ENCODE measurements at regions not wholly inside any gene's neighbourhood (a gene's known extent, or its start where the extent isn't known, plus 50 kb on each side); places are given as distances from the start of the nearest gene placed in this dataset.
"Not testable (repeated sequence)": the region's sequence is repeated elsewhere in the genome, so short reads cannot be mapped to it uniquely, and the experiment has no call there.

DNA sequence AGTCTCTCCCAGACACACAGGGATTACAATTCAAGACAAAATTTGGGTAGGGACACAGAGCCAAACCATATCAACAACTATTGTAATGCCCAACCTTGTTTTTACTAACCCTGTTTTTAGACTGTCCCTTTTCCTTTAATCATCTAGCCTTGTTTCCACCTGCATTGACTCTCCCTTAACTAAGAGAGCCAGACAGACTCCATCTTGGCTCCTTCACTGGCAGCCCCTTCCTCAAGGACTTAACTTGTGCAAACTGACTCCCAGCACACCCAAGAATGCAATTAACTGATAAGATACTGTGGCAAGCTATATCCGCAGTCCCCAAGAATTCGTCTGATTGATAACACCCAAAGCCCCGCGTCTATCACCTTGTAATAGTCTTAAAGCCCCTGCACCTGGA lies 151.8 kb upstream of the DGKB start:
- TF ChIP-seq CTCF (conservative IDR thresholded peaks at IDR 0.05; ENCODE audit: low read depth, low read length); POLR2A (IDR thresholded peaks at IDR 0.05; ENCODE audit: low read depth, low read length); NFE2L2 (IDR thresholded peaks at IDR 0.05; ENCODE audit: low read depth, low read length); RFX5 (IDR thresholded peaks at IDR 0.05; ENCODE audit: low read depth, low read length); RAD21 (IDR thresholded peaks at IDR 0.05; ENCODE audit: low read length); SMC3 (IDR thresholded peaks at IDR 0.05; ENCODE audit: low read depth, low read length); RCOR1 (IDR thresholded peaks at IDR 0.05; ENCODE audit: insufficient replicate concordance, low read length): not testable (repeated sequence)
- TF ChIP-seq, protein P1, sequence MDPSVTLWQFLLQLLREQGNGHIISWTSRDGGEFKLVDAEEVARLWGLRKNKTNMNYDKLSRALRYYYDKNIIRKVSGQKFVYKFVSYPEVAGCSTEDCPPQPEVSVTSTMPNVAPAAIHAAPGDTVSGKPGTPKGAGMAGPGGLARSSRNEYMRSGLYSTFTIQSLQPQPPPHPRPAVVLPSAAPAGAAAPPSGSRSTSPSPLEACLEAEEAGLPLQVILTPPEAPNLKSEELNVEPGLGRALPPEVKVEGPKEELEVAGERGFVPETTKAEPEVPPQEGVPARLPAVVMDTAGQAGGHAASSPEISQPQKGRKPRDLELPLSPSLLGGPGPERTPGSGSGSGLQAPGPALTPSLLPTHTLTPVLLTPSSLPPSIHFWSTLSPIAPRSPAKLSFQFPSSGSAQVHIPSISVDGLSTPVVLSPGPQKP (IDR thresholded peaks at IDR 0.05; ENCODE audit: borderline replicate concordance, low read depth, low read length), result not testable (repeated sequence)
- TF ChIP-seq, protein P2, sequence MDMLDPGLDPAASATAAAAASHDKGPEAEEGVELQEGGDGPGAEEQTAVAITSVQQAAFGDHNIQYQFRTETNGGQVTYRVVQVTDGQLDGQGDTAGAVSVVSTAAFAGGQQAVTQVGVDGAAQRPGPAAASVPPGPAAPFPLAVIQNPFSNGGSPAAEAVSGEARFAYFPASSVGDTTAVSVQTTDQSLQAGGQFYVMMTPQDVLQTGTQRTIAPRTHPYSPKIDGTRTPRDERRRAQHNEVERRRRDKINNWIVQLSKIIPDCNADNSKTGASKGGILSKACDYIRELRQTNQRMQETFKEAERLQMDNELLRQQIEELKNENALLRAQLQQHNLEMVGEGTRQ (IDR thresholded peaks at IDR 0.05; ENCODE audit: low read depth, low read length), result not testable (repeated sequence)

Measured in IMR-90 (cell line).